Tibial nerve (tissue), 3 donors: ENCODE measurements at regions not wholly inside any gene's neighbourhood (a gene's known extent, or its start where the extent isn't known, plus 50 kb on each side); places are given as distances from the start of the nearest gene placed in this dataset.

Experiments used
- CTCF ChIP-seq, 5 experiments: fragments of 200-600 bp in 3 of 5; fragments of 450-650 bp in 2 of 5; sonication (generic) in 3 of 5; IDR thresholded peaks; one replicate each; pipeline ENCODE4 v1.5.1; 2016 to 2019; ENCODE audit warnings: antibody characterized with exemption in 5 of 5, mild to moderate bottlenecking in 3 of 5, moderate library complexity in 2 of 5
- POLR2A ChIP-seq, 2 donors: fragments of 450-650 bp; IDR thresholded peaks; one replicate each; pipeline ENCODE4 v1.6.1; 2017; ENCODE audit warnings: antibody characterized with exemption in 2 of 2, mild to moderate bottlenecking in 2 of 2, moderate library complexity in 2 of 2

- TF ChIP-seq CTCF (IDR thresholded peaks at IDR 0.05) (no peak), POLR2A (IDR thresholded peaks at IDR 0.05) (no peak)
Observed at GRCh38 chr5:93926831-93927620, 185.6 kb upstream of the POU5F2 start.
